ENCODE measurements at regions not wholly inside any gene's neighbourhood (a gene's known extent, or its start where the extent isn't known, plus 50 kb on each side); places are given as distances from the start of the nearest gene placed in this dataset.

DNA sequence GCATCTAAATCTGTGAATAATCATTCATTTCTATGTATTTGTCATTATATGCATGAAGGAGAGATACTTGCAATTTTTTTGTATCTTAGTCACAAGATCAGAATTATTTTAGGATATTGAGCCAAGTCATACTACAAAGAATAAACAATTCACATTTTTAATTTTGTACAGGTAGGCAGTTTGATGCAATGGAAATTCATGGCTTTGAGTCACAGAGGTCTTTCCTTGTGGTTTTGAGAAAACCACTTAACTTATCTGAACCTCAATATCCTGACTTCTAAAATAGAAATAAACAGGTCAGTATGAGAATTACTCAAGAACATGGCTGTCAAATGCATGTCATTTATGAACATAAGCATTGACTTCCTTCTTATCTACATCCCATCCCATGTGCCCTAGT is 221.4 kb upstream of the SLC10A2 start:
- TF ChIP-seq, protein P1, sequence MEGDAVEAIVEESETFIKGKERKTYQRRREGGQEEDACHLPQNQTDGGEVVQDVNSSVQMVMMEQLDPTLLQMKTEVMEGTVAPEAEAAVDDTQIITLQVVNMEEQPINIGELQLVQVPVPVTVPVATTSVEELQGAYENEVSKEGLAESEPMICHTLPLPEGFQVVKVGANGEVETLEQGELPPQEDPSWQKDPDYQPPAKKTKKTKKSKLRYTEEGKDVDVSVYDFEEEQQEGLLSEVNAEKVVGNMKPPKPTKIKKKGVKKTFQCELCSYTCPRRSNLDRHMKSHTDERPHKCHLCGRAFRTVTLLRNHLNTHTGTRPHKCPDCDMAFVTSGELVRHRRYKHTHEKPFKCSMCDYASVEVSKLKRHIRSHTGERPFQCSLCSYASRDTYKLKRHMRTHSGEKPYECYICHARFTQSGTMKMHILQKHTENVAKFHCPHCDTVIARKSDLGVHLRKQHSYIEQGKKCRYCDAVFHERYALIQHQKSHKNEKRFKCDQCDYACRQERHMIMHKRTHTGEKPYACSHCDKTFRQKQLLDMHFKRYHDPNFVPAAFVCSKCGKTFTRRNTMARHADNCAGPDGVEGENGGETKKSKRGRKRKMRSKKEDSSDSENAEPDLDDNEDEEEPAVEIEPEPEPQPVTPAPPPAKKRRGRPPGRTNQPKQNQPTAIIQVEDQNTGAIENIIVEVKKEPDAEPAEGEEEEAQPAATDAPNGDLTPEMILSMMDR (IDR thresholded peaks at IDR 0.05) = no peak
- no peak for TF ChIP-seq POLR2A (IDR thresholded peaks at IDR 0.05)
- no peak for TF ChIP-seq POLR2AphosphoS5 (IDR thresholded peaks at IDR 0.05)

Measured in gastroesophageal sphincter (tissue), 3 donors.